H1 (cell line): ENCODE measurements at regions not wholly inside any gene's neighbourhood (a gene's known extent, or its start where the extent isn't known, plus 50 kb on each side); places are given as distances from the start of the nearest gene placed in this dataset.

Experiments used
- BCL11A ChIP-seq, 2 experiments: IDR thresholded peaks; one replicate each; pipeline ENCODE4 v1.6.1; 2011; ENCODE audit warnings: low read depth in 2 of 2, low read length in 2 of 2, mild to moderate bottlenecking in 2 of 2
- CHD2 ChIP-seq: IDR thresholded peaks from 2 replicates; pipeline ENCODE4 v1.6.1; 2012; ENCODE audit warnings: low read length, improper control_type of control experiment
- CHD7 ChIP-seq: fragments of 300-600 bp; sonication (generic); IDR thresholded peaks from 2 replicates; pipeline ENCODE4 v1.7.1; 2012; ENCODE audit warnings: low read length, moderate library complexity, mild to moderate bottlenecking, inconsistent platforms; ENCODE audit not compliant: insufficient replicate concordance
- HDAC2 ChIP-seq, 2 experiments: fragments of 300-600 bp in 1 of 2; sonication (generic) in 1 of 2; IDR thresholded peaks; 2 replicates each; pipeline ENCODE4 v1.6.1; 2011 to 2012; ENCODE audit warnings: low read depth in 2 of 2, low read length in 2 of 2, mild to moderate bottlenecking in 2 of 2, moderate library complexity in 2 of 2, borderline replicate concordance in 1 of 2, inconsistent platforms in 1 of 2
- SIN3A ChIP-seq, 2 experiments: IDR thresholded peaks in 1 of 2; conservative IDR thresholded peaks in 1 of 2; 2 replicates each; pipeline ENCODE4 v1.6.1; 2011 to 2012; ENCODE audit warnings: low read length in 2 of 2, improper control_type of control experiment in 1 of 2, low read depth in 1 of 2, mild to moderate bottlenecking in 1 of 2
- SP2 ChIP-seq: IDR thresholded peaks from 2 replicates; pipeline ENCODE4 v1.6.1; 2012; ENCODE audit warnings: mild to moderate bottlenecking, low read length, inconsistent platforms
- TBP ChIP-seq: IDR thresholded peaks from 2 replicates; pipeline ENCODE4 v1.6.1; 2011; ENCODE audit warnings: low read depth, low read length, improper control_type of control experiment
- TCF12 ChIP-seq: IDR thresholded peaks from 2 replicates; pipeline ENCODE4 v1.6.1; 2011; ENCODE audit warnings: low read depth, mild to moderate bottlenecking, low read length
- TEAD4 ChIP-seq: IDR thresholded peaks from 2 replicates; pipeline ENCODE4 v1.6.1; 2012; ENCODE audit warnings: low read depth, low read length, inconsistent platforms, mixed read lengths

GRCh38 chr1:30176477-30176876, 546.9 kb downstream of the MATN1 start (continued):
- TF ChIP-seq CHD7 (no peak), BCL11A (IDR thresholded peaks at IDR 0.05; ENCODE audit: low read depth in 2 of 2, low read length in 2 of 2) (no peak), CHD2 (no peak), TBP (no peak), SIN3A (conservative IDR thresholded peaks at IDR 0.05 in 1 of 2, IDR thresholded peaks at IDR 0.05 in 1 of 2; ENCODE audit: low read depth in 1 of 2, low read length in 2 of 2) (no peak), HDAC2 (IDR thresholded peaks at IDR 0.05; ENCODE audit: borderline replicate concordance in 1 of 2, low read depth in 2 of 2, low read length in 2 of 2) (no peak), TCF12 (no peak), TEAD4 (no peak), SP2 (no peak)
